ENCODE measurements at regions not wholly inside any gene's neighbourhood (a gene's known extent, or its start where the extent isn't known, plus 50 kb on each side); places are given as distances from the start of the nearest gene placed in this dataset.

GRCh38 chr7:50854247-50854646 is 71.6 kb upstream of the GRB10 start:
- TF ChIP-seq, protein P1, sequence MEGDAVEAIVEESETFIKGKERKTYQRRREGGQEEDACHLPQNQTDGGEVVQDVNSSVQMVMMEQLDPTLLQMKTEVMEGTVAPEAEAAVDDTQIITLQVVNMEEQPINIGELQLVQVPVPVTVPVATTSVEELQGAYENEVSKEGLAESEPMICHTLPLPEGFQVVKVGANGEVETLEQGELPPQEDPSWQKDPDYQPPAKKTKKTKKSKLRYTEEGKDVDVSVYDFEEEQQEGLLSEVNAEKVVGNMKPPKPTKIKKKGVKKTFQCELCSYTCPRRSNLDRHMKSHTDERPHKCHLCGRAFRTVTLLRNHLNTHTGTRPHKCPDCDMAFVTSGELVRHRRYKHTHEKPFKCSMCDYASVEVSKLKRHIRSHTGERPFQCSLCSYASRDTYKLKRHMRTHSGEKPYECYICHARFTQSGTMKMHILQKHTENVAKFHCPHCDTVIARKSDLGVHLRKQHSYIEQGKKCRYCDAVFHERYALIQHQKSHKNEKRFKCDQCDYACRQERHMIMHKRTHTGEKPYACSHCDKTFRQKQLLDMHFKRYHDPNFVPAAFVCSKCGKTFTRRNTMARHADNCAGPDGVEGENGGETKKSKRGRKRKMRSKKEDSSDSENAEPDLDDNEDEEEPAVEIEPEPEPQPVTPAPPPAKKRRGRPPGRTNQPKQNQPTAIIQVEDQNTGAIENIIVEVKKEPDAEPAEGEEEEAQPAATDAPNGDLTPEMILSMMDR (IDR thresholded peaks at IDR 0.05): no peak
- no peak for TF ChIP-seq POLR2A (IDR thresholded peaks at IDR 0.05)

Measured in breast epithelium (tissue), 3 donors.